ENCODE measurements at regions not wholly inside any gene's neighbourhood (a gene's known extent, or its start where the extent isn't known, plus 50 kb on each side); places are given as distances from the start of the nearest gene placed in this dataset.

DNA sequence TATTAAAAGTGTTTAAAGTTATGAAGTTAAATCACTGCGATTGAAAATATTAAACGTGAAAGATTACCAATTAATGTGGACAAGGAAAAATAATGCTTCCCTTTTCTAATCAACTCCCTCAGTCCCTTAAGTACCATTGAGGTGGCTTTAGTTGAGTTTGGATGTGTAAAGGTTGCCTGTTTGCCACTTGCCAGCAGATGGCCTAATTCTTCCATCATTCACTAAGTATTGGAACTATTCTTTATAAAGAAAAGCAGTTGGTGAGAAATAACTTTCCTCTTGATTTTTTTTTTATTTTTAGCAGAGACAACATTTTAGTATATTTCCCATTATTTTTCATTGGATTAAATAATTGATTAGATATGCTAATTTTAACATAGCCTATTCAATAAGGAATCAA is 295.9 kb upstream of the TACR3 start:
- Histone ChIP-seq H3K4me2 (ENCODE audit: insufficient read depth, insufficient read length, low read length) (no peak overlapping the region), H3K9ac (ENCODE audit: extremely low read depth, insufficient read length, low read length) (no peak overlapping the region), H3T11ph (ENCODE audit: low read length) (no peak overlapping the region), H2BK20ac (ENCODE audit: low read depth, low read length, poor library complexity, severe bottlenecking) (no peak overlapping the region), H4K8ac (replicated peaks; ENCODE audit: insufficient read length, low read depth, low read length) (no peak overlapping the region), H4K5ac (ENCODE audit: insufficient read length, low read depth, low read length) (no peak overlapping the region), H3K56ac (ENCODE audit: insufficient read length, low read depth, low read length) (no peak overlapping the region), H4K20me1 (ENCODE audit: control insufficient read depth, insufficient read depth, insufficient read length) (no peaks in the 10 kb centered on the region), H2BK5ac (ENCODE audit: insufficient read length, low read length) (no peak overlapping the region), H2AFZ (ENCODE audit: low read length) (no peak overlapping the region), H2BK15ac (ENCODE audit: low read depth, low read length) (no peak overlapping the region), H3K4ac (ENCODE audit: low read depth, low read length) (no peak overlapping the region), H3K79me2 (ENCODE audit: insufficient read depth, low read length) (no peaks in the 10 kb centered on the region), H2BK120ac (ENCODE audit: low read depth, low read length, poor library complexity, severe bottlenecking) (no peak overlapping the region), H3K23me2 (ENCODE audit: insufficient read length, low read depth, low read length, poor library complexity, severe bottlenecking) (no peaks in the 10 kb centered on the region), H3K79me1 (ENCODE audit: insufficient read depth, low read depth, low read length, poor library complexity, severe bottlenecking) (no peaks in the 10 kb centered on the region), H3K27ac (ENCODE audit: insufficient read length, low read depth, low read length) (no peak overlapping the region), H2AK5ac (ENCODE audit: insufficient read length, low read length) (no peak overlapping the region), H3K18ac (ENCODE audit: insufficient read length, low read depth, low read length) (no peak overlapping the region), H3K4me1 (ENCODE audit: insufficient read depth, low read length) (no peaks in the 10 kb centered on the region), H2BK12ac (ENCODE audit: insufficient read length, low read depth, low read length) (no peak overlapping the region), H3K27me3 (ENCODE audit: insufficient read depth, low read length) (no peaks in the 10 kb centered on the region), H3K9me3 (ENCODE audit: control insufficient read depth, low read depth, low read length) (no peaks in the 10 kb centered on the region), H3K23ac (ENCODE audit: insufficient read length, low read depth, low read length) (no peak overlapping the region), H4K91ac (ENCODE audit: insufficient read length, low read depth, low read length) (no peak overlapping the region), H3K14ac (ENCODE audit: insufficient read depth, low read length) (no peak overlapping the region)
- Mint-ChIP-seq H3K4me1 (peaks cover 3 to 6% of the 10 kb centered on the region in 2 experiments; a peak in 3 of 4 replicates), H3K27me3 (ENCODE audit: low read depth) (no peaks in the 10 kb centered on the region), H3K4me3 (no peak overlapping the region), H3K27ac (no peak overlapping the region), H3K9me3 (no peaks in the 10 kb centered on the region), H3K36me3 (ENCODE audit: insufficient read depth in 1 of 3, low read depth in 3 of 3) (no peaks in the 10 kb centered on the region)
- WGBS (ENCODE audit: extremely low coverage, insufficient read length, low lambda C conversion rate) = no CpG with 5 or more reads among the region's 2 CpGs
- DNase-seq = no peak
- TF ChIP-seq CTCF (conservative IDR thresholded peaks at IDR 0.05) = peak; percentile 72

All from H9 (cell line).